OCI-LY1 (cell line): ENCODE measurements at regions not wholly inside any gene's neighbourhood (a gene's known extent, or its start where the extent isn't known, plus 50 kb on each side); places are given as distances from the start of the nearest gene placed in this dataset.

Experiments
- H2AFZ ChIP-seq: fragments of 200-600 bp; sonication (generic), shearing (Covaris generic); 2 replicates; pipeline ENCODE4 v1.6.0; 2014; ENCODE audit warnings: antibody characterized with exemption, mild to moderate bottlenecking, low read length
- H3F3A ChIP-seq: fragments of 200-600 bp; sonication (generic), shearing (Covaris generic); 2 replicates; pipeline ENCODE4 v1.6.0; 2014; ENCODE audit warnings: mild to moderate bottlenecking, antibody characterized with exemption, low read length, moderate library complexity; ENCODE audit not compliant: insufficient read depth
- H3K27ac ChIP-seq: fragments of 200-600 bp; sonication (generic); 2 replicates; pipeline ENCODE4 v1.5.1; 2014; ENCODE audit warnings: low read length, mixed run types, mild to moderate bottlenecking, low read depth; ENCODE audit not compliant: poor library complexity, severe bottlenecking
- H3K27me3 ChIP-seq: fragments of 200-600 bp; sonication (generic); 2 replicates; pipeline ENCODE4 v1.6.0; 2014; ENCODE audit warnings: antibody characterized with exemption, mild to moderate bottlenecking, low read length, moderate library complexity; ENCODE audit not compliant: insufficient read depth
- H3K36me3 ChIP-seq: fragments of 200-600 bp; sonication (generic); 2 replicates; pipeline ENCODE4 v1.6.1; 2014; ENCODE audit warnings: mild to moderate bottlenecking, antibody characterized with exemption, low read length, moderate library complexity, mixed read lengths; ENCODE audit not compliant: insufficient read depth
- H3K4me1 ChIP-seq: fragments of 200-600 bp; sonication (generic); 2 replicates; pipeline ENCODE4 v1.5.1; 2014; ENCODE audit warnings: mild to moderate bottlenecking, low read length, moderate library complexity; ENCODE audit not compliant: insufficient read depth, severe bottlenecking
- H3K4me2 ChIP-seq: fragments of 200-600 bp; sonication (generic), shearing (Covaris generic); 2 replicates; pipeline ENCODE4 v1.6.1; 2014; ENCODE audit warnings: low read length
- H3K4me3 ChIP-seq: fragments of 200-600 bp; sonication (generic); 2 replicates; pipeline ENCODE4 v1.5.1; 2014; ENCODE audit warnings: low read length, low read depth, mild to moderate bottlenecking, mixed read lengths; ENCODE audit not compliant: poor library complexity, severe bottlenecking
- H3K79me2 ChIP-seq: fragments of 200-600 bp; shearing (Covaris generic); 2 replicates; pipeline ENCODE4 v1.6.1; 2016; ENCODE audit warnings: mixed run types, low read length, mixed read lengths; ENCODE audit not compliant: insufficient read depth
- H3K9ac ChIP-seq: fragments of 200-600 bp; sonication (generic), shearing (Covaris generic); 2 replicates; pipeline ENCODE4 v1.6.1; 2014; ENCODE audit warnings: mild to moderate bottlenecking, low read length, mixed read lengths
- H3K9me2 ChIP-seq: fragments of 200-600 bp; sonication (generic), shearing (Covaris generic); 2 replicates; pipeline ENCODE4 v1.6.1; 2014; ENCODE audit warnings: low read depth, mild to moderate bottlenecking, low read length, mixed read lengths
- H3K9me3 ChIP-seq: fragments of 200-600 bp; shearing (Covaris generic); 2 replicates; pipeline ENCODE4 v1.6.1; 2014; ENCODE audit warnings: low read length, mixed read lengths
- H4K20me1 ChIP-seq: fragments of 200-600 bp; sonication (generic), shearing (Covaris generic); 2 replicates; pipeline ENCODE4 v1.6.0; 2016; ENCODE audit warnings: mild to moderate bottlenecking, low read length; ENCODE audit not compliant: insufficient read depth
- CTCF ChIP-seq: fragments of 200-600 bp; sonication (generic), shearing (Covaris generic); IDR thresholded peaks from 2 replicates; pipeline ENCODE4 v1.5.1; 2017; ENCODE audit warnings: mild to moderate bottlenecking, antibody characterized with exemption, low read length, moderate library complexity, mixed read lengths
- EZH2 ChIP-seq: fragments of 200-600 bp; sonication (generic), shearing (Covaris generic); IDR thresholded peaks from 2 replicates; pipeline ENCODE4 v1.8.0; 2017; ENCODE audit warnings: borderline replicate concordance, mixed run types, mild to moderate bottlenecking, antibody characterized with exemption, low read length, moderate library complexity, mixed read lengths

- Histone ChIP-seq H3K9me3 (no peaks in the 10 kb centered on the region), H3K27ac (no peak overlapping the region), H3K27me3 (no peaks in the 10 kb centered on the region), H3K36me3 (no peaks in the 10 kb centered on the region), H2AFZ (no peak overlapping the region), H3K4me2 (no peak overlapping the region), H3F3A (no peaks in the 10 kb centered on the region), H3K4me1 (no peaks in the 10 kb centered on the region), H3K79me2 (no peaks in the 10 kb centered on the region), H3K9me2 (no peaks in the 10 kb centered on the region), H3K4me3 (no peak overlapping the region), H4K20me1 (no peaks in the 10 kb centered on the region), H3K9ac (no peak overlapping the region)
- no peak for TF ChIP-seq EZH2
- TF ChIP-seq CTCF = no peak
These were observed 356.5 kb downstream of the CDH9 start for GRCh38 chr5:26681861-26682260.

- H3F3A ChIP-seq = no peaks in the 10 kb centered on the region
- no peaks in the 10 kb centered on the region for H3K4me1 ChIP-seq
- no peak overlapping the region for H3K27ac ChIP-seq
- no peak overlapping the region for H2AFZ ChIP-seq
- TF ChIP-seq EZH2 (no peak), CTCF (no peak)
- H3K27me3 ChIP-seq = no peaks in the 10 kb centered on the region
- H3K9me3 ChIP-seq = no peaks in the 10 kb centered on the region
- no peak overlapping the region for H3K4me2 ChIP-seq
- no peaks in the 10 kb centered on the region for H4K20me1 ChIP-seq
- H3K9me2 ChIP-seq = no peaks in the 10 kb centered on the region
- H3K36me3 ChIP-seq = no peaks in the 10 kb centered on the region
- no peaks in the 10 kb centered on the region for H3K79me2 ChIP-seq
- H3K9ac ChIP-seq = no peak overlapping the region
- no peak overlapping the region for H3K4me3 ChIP-seq
These were observed 363.5 kb downstream of the CDH9 start for GRCh38 chr5:26674846-26675245.

- no peak overlapping the region for H3K27ac ChIP-seq
- TF ChIP-seq CTCF = no peak
- H3F3A ChIP-seq = no peaks in the 10 kb centered on the region
- H4K20me1 ChIP-seq = no peaks in the 10 kb centered on the region
- no peaks in the 10 kb centered on the region for H3K4me1 ChIP-seq
- no peaks in the 10 kb centered on the region for H3K9me2 ChIP-seq
- H2AFZ ChIP-seq = no peak overlapping the region
- no peaks in the 10 kb centered on the region for H3K79me2 ChIP-seq
- no peak overlapping the region for H3K4me3 ChIP-seq
- H3K36me3 ChIP-seq = no peaks in the 10 kb centered on the region
- H3K4me2 ChIP-seq = no peak overlapping the region
- no peak overlapping the region for H3K9ac ChIP-seq
- no peaks in the 10 kb centered on the region for H3K27me3 ChIP-seq
- H3K9me3 ChIP-seq = no peaks in the 10 kb centered on the region
These were observed 368.9 kb downstream of the CDH9 start for GRCh38 chr5:26669523-26669922.
